HepG2 (cell line): ENCODE measurements at regions not wholly inside any gene's neighbourhood (a gene's known extent, or its start where the extent isn't known, plus 50 kb on each side); places are given as distances from the start of the nearest gene placed in this dataset.

ENCODE experiments used
- ATAC-seq: fragments of 200-7000 bp; cut with Tn5 transposase; 3 replicates; pipeline ENCODE4 v1.9.1; 2020; ENCODE audit warnings: mild to moderate bottlenecking, moderate library complexity
- BruUV-seq: library from RNA; stranded (reverse); fragments of 400-500 nt; replicated peaks from 2 replicates; lab custom pipeline; 2021; lab: Mats Ljungman, UMichigan
- CTCF ChIA-PET: fragments of 300-600 bp; formaldehyde crosslinking; extraction: SDS; loops from one replicate; lab custom pipeline; 2021; ENCODE audit warnings: low total read pairs, inconsistent platforms, low intra/inter-chr PET ratio; lab: Yijun Ruan, JAX
- POLR2A ChIA-PET: fragments of 350-600 bp; sonication (Branson Sonifier 250); formaldehyde crosslinking; loops from one replicate; lab custom pipeline; 2020; ENCODE audit warnings: antibody characterized with exemption, inconsistent platforms; lab: Yijun Ruan, JAX
- DNase-seq: peaks from one replicate; pipeline ENCODE4 v3.0.0-alpha.2; 2015; ENCODE audit warnings: low spot score
- FAIRE-seq: peaks from 3 replicates; lab custom pipeline; 2011; peaks lifted over from hg19 to GRCh38; lab: Jason Lieb, UNC
- H2AFZ ChIP-seq: one replicate; pipeline ENCODE4 v1.6.1; 2011; ENCODE audit warnings: low read length, inconsistent platforms
- H3K27ac ChIP-seq: fragments of 300-600 bp; 3 replicates; pipeline ENCODE4 v1.8.0; 2011; ENCODE audit warnings: mixed run types, mild to moderate bottlenecking, mixed read lengths, low read length, inconsistent platforms; ENCODE audit not compliant: insufficient read depth; ENCODE audit errors: extremely low read length
- H3K27me3 ChIP-seq, 2 experiments: fragments of 200-600 bp in 1 of 2; 2 replicates in 1 of 2; 3 replicates in 1 of 2; pipeline versions ENCODE4 v1.6.0 to v1.8.0; 2011; ENCODE audit warnings: low read length in 2 of 2, mild to moderate bottlenecking in 2 of 2, moderate library complexity in 2 of 2, inconsistent platforms in 1 of 2; ENCODE audit not compliant: insufficient read depth in 2 of 2, control insufficient read depth in 1 of 2
- H3K36me3 ChIP-seq, 2 experiments: fragments of 200-600 bp in 1 of 2; replicated peaks in 1 of 2; 2 replicates in 1 of 2; 3 replicates in 1 of 2; pipeline versions ENCODE4 v1.5.1 to v1.8.0; 2011; ENCODE audit warnings: low read length in 2 of 2, inconsistent platforms in 1 of 2; ENCODE audit not compliant: insufficient read depth in 2 of 2, control insufficient read depth in 1 of 2
- H3K4me1 ChIP-seq: 2 replicates; pipeline ENCODE4 v1.5.1; 2012; ENCODE audit warnings: low read length, inconsistent platforms; ENCODE audit not compliant: insufficient read depth
- H3K4me2 ChIP-seq: 2 replicates; pipeline ENCODE4 v1.6.0; 2011; ENCODE audit warnings: low read depth, low read length, inconsistent platforms
- H3K4me3 ChIP-seq, 3 experiments: fragments of 200-600 bp in 1 of 3; sonication (generic), shearing (Covaris generic) in 1 of 3; replicated peaks in 1 of 3; 2 replicates each; pipeline ENCODE4 v1.5.1; 2011 to 2016; ENCODE audit warnings: low read length in 3 of 3, inconsistent platforms in 2 of 3, low read depth in 2 of 3, mild to moderate bottlenecking in 2 of 3, control low read depth in 1 of 3, mixed read lengths in 1 of 3; ENCODE audit not compliant: insufficient read depth in 1 of 3
- H3K79me2 ChIP-seq: one replicate; pipeline ENCODE4 v1.6.1; 2011; ENCODE audit warnings: low read length, inconsistent platforms; ENCODE audit not compliant: insufficient read depth
- H3K9ac ChIP-seq: 2 replicates; pipeline ENCODE4 v1.6.0; 2011; ENCODE audit warnings: mild to moderate bottlenecking, low read depth, low read length, inconsistent platforms; ENCODE audit not compliant: insufficient read depth
- H3K9me3 ChIP-seq: 2 replicates; pipeline ENCODE4 v1.5.1; 2012; ENCODE audit warnings: mild to moderate bottlenecking, low read length
- H4K20me1 ChIP-seq: 2 replicates; pipeline ENCODE4 v1.6.0; 2011; ENCODE audit warnings: inconsistent platforms, mild to moderate bottlenecking, low read length, moderate library complexity; ENCODE audit not compliant: insufficient read depth
- ARID5B ChIP-seq: IDR thresholded peaks from 2 replicates; pipeline ENCODE4 v1.4.0; 2020; ENCODE audit warnings: mild to moderate bottlenecking, missing genetic modification reagents
- FOXA3 ChIP-seq: IDR thresholded peaks from 2 replicates; pipeline ENCODE4 v1.6.1; 2016; ENCODE audit warnings: missing genetic modification reagents, missing compliant biosample characterization
- GATA4 ChIP-seq: sonication (generic); IDR thresholded peaks from 2 replicates; pipeline ENCODE4 v1.6.1; 2016; ENCODE audit warnings: antibody characterized with exemption, low read depth, borderline replicate concordance
- GATAD2A ChIP-seq: IDR thresholded peaks from 2 replicates; pipeline ENCODE4 v1.6.1; 2016
- GTF2F1 ChIP-seq: fragments of 150-350 bp; IDR thresholded peaks from 2 replicates; pipeline ENCODE4 v1.6.1; 2014; ENCODE audit warnings: low read length
- NONO ChIP-seq, 2 experiments: fragments of 450-650 bp in 1 of 2; sonication (generic) in 1 of 2; formaldehyde crosslinking in 1 of 2; IDR thresholded peaks in 1 of 2; conservative IDR thresholded peaks in 1 of 2; 2 replicates each; pipeline versions ENCODE4 v1.6.1 to v1.8.0; 2017 to 2022; ENCODE audit warnings: mild to moderate bottlenecking in 1 of 2, missing genetic modification reagents in 1 of 2, moderate library complexity in 1 of 2
- PAXIP1 ChIP-seq: sonication (generic); formaldehyde crosslinking; conservative IDR thresholded peaks from 2 replicates; pipeline ENCODE4 v1.4.0; 2020; ENCODE audit warnings: mild to moderate bottlenecking, missing genetic modification reagents, moderate library complexity
- PTBP1 ChIP-seq: fragments of 200-400 bp; formaldehyde crosslinking; IDR thresholded peaks from 2 replicates; pipeline ENCODE4 v1.6.1; 2018; ENCODE audit warnings: low read length, low read depth; ENCODE audit not compliant: poor library complexity, severe bottlenecking
- TEAD3 ChIP-seq: optimal IDR thresholded peaks from 2 replicates; pipeline ENCODE3; 2016; ENCODE audit warnings: borderline replicate concordance
- ZNF230 ChIP-seq: sonication (generic); formaldehyde crosslinking; IDR thresholded peaks from 2 replicates; pipeline ENCODE4 v1.4.0; 2020; ENCODE audit warnings: mild to moderate bottlenecking, missing genetic modification reagents
- ZNF296 ChIP-seq: sonication (generic); formaldehyde crosslinking; conservative IDR thresholded peaks from 2 replicates; pipeline ENCODE4 v1.5.0; 2020; ENCODE audit warnings: mild to moderate bottlenecking, missing genetic modification reagents
- ZNF30 ChIP-seq: sonication (generic); formaldehyde crosslinking; IDR thresholded peaks from 2 replicates; pipeline ENCODE4 v1.5.0; 2020; ENCODE audit warnings: mild to moderate bottlenecking, missing genetic modification reagents
- ZNF781 ChIP-seq: sonication (generic); formaldehyde crosslinking; IDR thresholded peaks from 2 replicates; pipeline ENCODE4 v1.5.1; 2020; ENCODE audit warnings: borderline replicate concordance, mild to moderate bottlenecking, missing genetic modification reagents; ENCODE audit errors: not compliant biosample characterization
- ZNF83 ChIP-seq: sonication (generic); formaldehyde crosslinking; IDR thresholded peaks from 2 replicates; pipeline ENCODE4 v1.4.0; 2020; ENCODE audit warnings: missing genetic modification reagents, mild to moderate bottlenecking, borderline replicate concordance
- WGBS: methylation state at CpG from one replicate; pipeline ENCODE4 v1.1.6; 2017; ENCODE audit warnings: low lambda C conversion rate; 5-methylcytosine and 5-hydroxymethylcytosine counted together
- in situ Hi-C: cut with HindIII; loops from 2 replicates; pipeline ENCODE4 v1.10.0; 2017; ENCODE audit warnings: low pct_unique_long_range_greater_than_20kb; ENCODE audit not compliant: extremely low pct_ligation_motif_present
- intact Hi-C: fragments of 100-400 bp; cut with micrococcal nuclease; formaldehyde crosslinking; loops from one replicate; pipeline ENCODE4 v1.10.0; 2022; ENCODE audit not compliant: unreplicated experiment

- TF ChIP-seq PTBP1: no peak
- TF ChIP-seq GTF2F1: no peak
- TF ChIP-seq FOXA3 (CRISPR knock-in tag): 0 out of 2 replicates have a peak, but pooled peaks have one; percentile 43
Observed at GRCh38 chr15:24878153-24878552, 76.6 kb upstream of the SNRPN start (continued).

GRCh38 chr15:24879492-24879891, 75.3 kb upstream of the SNRPN start:
- Histone ChIP-seq H2AFZ (no peak overlapping the region), H3K4me3 (no peak overlapping the region), H3K36me3 (no peaks in the 10 kb centered on the region), H3K79me2 (no peaks in the 10 kb centered on the region), H3K27ac (peak overlapping the region; percentile 24), H3K9me3 (peaks cover 43% of the 10 kb centered on the region), H3K4me2 (no peak overlapping the region), H3K9ac (no peak overlapping the region), H3K4me1 (peaks cover 27% of the 10 kb centered on the region), H4K20me1 (no peaks in the 10 kb centered on the region), H3K27me3 (no peaks in the 10 kb centered on the region; a peak in 1 of 5 replicates)
- 40% methylated on average over 2 of the region's 2 CpGs for WGBS
- POLR2A ChIA-PET: interaction anchor here (1.0 kb wide), 1 partner anchor 51 kb away, joined by 3 read pairs; no protein-coding TSS in a partner anchor
- ATAC-seq (peak; percentile 59), FAIRE-seq (no peak), DNase-seq (no peak)
- CTCF ChIA-PET: no interaction called here
- in situ Hi-C loops (no loop called here), intact Hi-C loops (no loop called here)
- no TSS peak for BruUV-seq
- no peak for TF ChIP-seq ZNF296
- TF ChIP-seq ARID5B (CRISPR knock-in tag): peak; percentile 40; the same call in 1 of the 2 replicates
- TF ChIP-seq FOXA3 (CRISPR knock-in tag): peak; percentile 44; the same call in 1 of the 2 replicates
- TF ChIP-seq NONO (IDR thresholded peaks at IDR 0.05): no peak
- TF ChIP-seq NONO (CRISPR knock-in tag; conservative IDR thresholded peaks at IDR 0.05): no peak
- TF ChIP-seq ZNF781 (CRISPR knock-in tag): no peak
- TF ChIP-seq ZNF83 (CRISPR knock-in tag): no peak
- TF ChIP-seq ZNF30 (CRISPR knock-in tag): no peak
- TF ChIP-seq GATA4: no peak
- peak; percentile 72 for TF ChIP-seq PAXIP1 (CRISPR knock-in tag)
- 0 out of 2 replicates have a peak, but pooled peaks have one; percentile 30 for TF ChIP-seq GATAD2A (CRISPR knock-in tag)
- no peak for TF ChIP-seq ZNF230 (CRISPR knock-in tag)
- TF ChIP-seq TEAD3 (CRISPR knock-in tag): peak; percentile 19
